ENCODE measurements at regions not wholly inside any gene's neighbourhood (a gene's known extent, or its start where the extent isn't known, plus 50 kb on each side); places are given as distances from the start of the nearest gene placed in this dataset.

GRCh38 chr5:168174376-168174775, 117.1 kb upstream of the WWC1 start:
- Histone ChIP-seq H3K27ac (no peak overlapping the region), H3K27me3 (no peaks in the 10 kb centered on the region), H3K36me3 (no peaks in the 10 kb centered on the region), H3K4me1 (no peaks in the 10 kb centered on the region), H3K4me3 (no peak overlapping the region), H3K9me3 (no peaks in the 10 kb centered on the region)
- ATAC-seq, result no peak
- in situ Hi-C loops (cut with MboI; ENCODE audit: low sequenced_read_pairs in 4 of 4), result no loop called here
- TF ChIP-seq CTCF (IDR thresholded peaks at IDR 0.05 in 4 of 5, conservative IDR thresholded peaks at IDR 0.05 in 1 of 5), result no peak
- TF ChIP-seq POLR2A (IDR thresholded peaks at IDR 0.05), result no peak
- intact Hi-C loops (cut with DNase I; ENCODE audit: low total_unique reads), result no loop called here
- no peak for DNase-seq

DNA sequence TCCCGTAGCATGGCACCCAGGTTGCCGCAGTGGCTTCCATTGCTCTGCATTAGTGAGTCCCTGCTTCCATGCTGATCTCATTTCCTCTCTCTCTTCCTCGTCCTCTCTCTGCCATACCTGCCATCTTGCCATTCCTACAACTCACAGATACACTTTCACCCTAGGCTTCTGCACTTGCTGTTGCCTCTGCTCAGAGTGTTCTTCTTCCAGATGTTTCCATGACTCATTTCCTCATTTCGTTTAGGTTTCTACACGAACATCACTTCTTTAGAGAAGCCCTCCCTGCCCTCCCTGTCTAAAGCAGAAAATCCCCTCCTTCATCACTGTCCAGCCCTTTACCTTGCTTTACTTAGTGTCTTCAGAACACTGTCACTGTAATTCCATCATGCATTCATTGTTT, 115.2 kb upstream of the WWC1 start:
- Histone ChIP-seq H3K27me3 (no peaks in the 10 kb centered on the region), H3K4me3 (no peak overlapping the region), H3K27ac (no peak overlapping the region), H3K36me3 (no peaks in the 10 kb centered on the region), H3K9me3 (no peaks in the 10 kb centered on the region), H3K4me1 (no peaks in the 10 kb centered on the region)
- ATAC-seq (no peak), DNase-seq (no peak)
- intact Hi-C loops (cut with DNase I; ENCODE audit: low total_unique reads), result no loop called here
- TF ChIP-seq CTCF (IDR thresholded peaks at IDR 0.05 in 4 of 5, conservative IDR thresholded peaks at IDR 0.05 in 1 of 5) (no peak), POLR2A (IDR thresholded peaks at IDR 0.05) (no peak)
- in situ Hi-C loops (cut with MboI; ENCODE audit: low sequenced_read_pairs in 4 of 4), result no loop called here

- Histone ChIP-seq H3K27ac (no peak overlapping the region), H3K4me1 (no peaks in the 10 kb centered on the region), H3K36me3 (no peaks in the 10 kb centered on the region), H3K4me3 (no peak overlapping the region), H3K27me3 (no peaks in the 10 kb centered on the region), H3K9me3 (no peaks in the 10 kb centered on the region)
- TF ChIP-seq CTCF (IDR thresholded peaks at IDR 0.05 in 4 of 5, conservative IDR thresholded peaks at IDR 0.05 in 1 of 5), result no peak
- no peak for TF ChIP-seq POLR2A (IDR thresholded peaks at IDR 0.05)
- DNase-seq, result no peak
- no peak for ATAC-seq
- intact Hi-C loops (cut with DNase I; ENCODE audit: low total_unique reads), result no loop called here
- in situ Hi-C loops (cut with MboI; ENCODE audit: low sequenced_read_pairs in 4 of 4), result no loop called here
These were observed 114.5 kb upstream of the WWC1 start for GRCh38 chr5:168176941-168177340.

GRCh38 chr5:168177831-168178450, 113.5 kb upstream of the WWC1 start:
- no peak overlapping the region for H3K27ac ChIP-seq

More at GRCh38 chr5:168177831-168178450, 113.5 kb upstream of the WWC1 start:
- intact Hi-C loops (cut with DNase I; ENCODE audit: low total_unique reads), result no loop called here
- Histone ChIP-seq H3K9me3 (no peaks in the 10 kb centered on the region), H3K4me1 (no peaks in the 10 kb centered on the region), H3K36me3 (no peaks in the 10 kb centered on the region), H3K27me3 (no peaks in the 10 kb centered on the region), H3K4me3 (no peak overlapping the region)
- in situ Hi-C loops (cut with MboI; ENCODE audit: low sequenced_read_pairs in 4 of 4), result no loop called here
- ATAC-seq (no peak), DNase-seq (no peak)
- TF ChIP-seq POLR2A (IDR thresholded peaks at IDR 0.05) (no peak), CTCF (IDR thresholded peaks at IDR 0.05 in 4 of 5, conservative IDR thresholded peaks at IDR 0.05 in 1 of 5) (no peak)

Measured in gastrocnemius medialis (tissue), 4 donors.